Fibroblast of pulmonary artery (primary cell): ENCODE measurements at regions not wholly inside any gene's neighbourhood (a gene's known extent, or its start where the extent isn't known, plus 50 kb on each side); places are given as distances from the start of the nearest gene placed in this dataset.

Source experiments
- DNase-seq: peaks from one replicate; pipeline ENCODE4 v3.0.0-alpha.2; 2010; ENCODE audit warnings: low read depth
- H3K4me3 ChIP-seq: replicated peaks from 2 replicates; pipeline ENCODE4 v1.5.1; 2011; ENCODE audit warnings: low read depth, mild to moderate bottlenecking, control low read depth, low read length, moderate library complexity
- TF ChIP-seq, protein P1 (sequence below): IDR thresholded peaks from 2 replicates; pipeline ENCODE4 v1.5.1; 2011; ENCODE audit warnings: mild to moderate bottlenecking, control low read depth, low read length, inconsistent platforms; ENCODE audit errors: missing control alignments

DNA sequence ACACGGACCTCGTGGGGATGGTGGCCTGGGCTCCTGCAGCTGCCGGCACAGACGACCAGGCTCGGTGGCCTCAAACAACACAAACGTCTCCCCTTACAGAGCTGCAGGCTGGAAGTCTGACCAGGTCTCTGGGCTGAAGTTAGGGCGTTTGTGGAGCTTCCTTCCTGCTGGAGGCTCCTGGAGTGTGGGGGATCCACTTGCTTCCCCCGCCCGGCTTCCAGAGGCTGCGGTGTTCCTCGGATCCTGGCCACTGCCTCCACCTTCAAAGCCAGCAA lies 313.5 kb downstream of the CTTN start:
- DNase-seq = no peak
- TF ChIP-seq, protein P1, sequence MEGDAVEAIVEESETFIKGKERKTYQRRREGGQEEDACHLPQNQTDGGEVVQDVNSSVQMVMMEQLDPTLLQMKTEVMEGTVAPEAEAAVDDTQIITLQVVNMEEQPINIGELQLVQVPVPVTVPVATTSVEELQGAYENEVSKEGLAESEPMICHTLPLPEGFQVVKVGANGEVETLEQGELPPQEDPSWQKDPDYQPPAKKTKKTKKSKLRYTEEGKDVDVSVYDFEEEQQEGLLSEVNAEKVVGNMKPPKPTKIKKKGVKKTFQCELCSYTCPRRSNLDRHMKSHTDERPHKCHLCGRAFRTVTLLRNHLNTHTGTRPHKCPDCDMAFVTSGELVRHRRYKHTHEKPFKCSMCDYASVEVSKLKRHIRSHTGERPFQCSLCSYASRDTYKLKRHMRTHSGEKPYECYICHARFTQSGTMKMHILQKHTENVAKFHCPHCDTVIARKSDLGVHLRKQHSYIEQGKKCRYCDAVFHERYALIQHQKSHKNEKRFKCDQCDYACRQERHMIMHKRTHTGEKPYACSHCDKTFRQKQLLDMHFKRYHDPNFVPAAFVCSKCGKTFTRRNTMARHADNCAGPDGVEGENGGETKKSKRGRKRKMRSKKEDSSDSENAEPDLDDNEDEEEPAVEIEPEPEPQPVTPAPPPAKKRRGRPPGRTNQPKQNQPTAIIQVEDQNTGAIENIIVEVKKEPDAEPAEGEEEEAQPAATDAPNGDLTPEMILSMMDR = no peak
- H3K4me3 ChIP-seq = no peak overlapping the region

DNA sequence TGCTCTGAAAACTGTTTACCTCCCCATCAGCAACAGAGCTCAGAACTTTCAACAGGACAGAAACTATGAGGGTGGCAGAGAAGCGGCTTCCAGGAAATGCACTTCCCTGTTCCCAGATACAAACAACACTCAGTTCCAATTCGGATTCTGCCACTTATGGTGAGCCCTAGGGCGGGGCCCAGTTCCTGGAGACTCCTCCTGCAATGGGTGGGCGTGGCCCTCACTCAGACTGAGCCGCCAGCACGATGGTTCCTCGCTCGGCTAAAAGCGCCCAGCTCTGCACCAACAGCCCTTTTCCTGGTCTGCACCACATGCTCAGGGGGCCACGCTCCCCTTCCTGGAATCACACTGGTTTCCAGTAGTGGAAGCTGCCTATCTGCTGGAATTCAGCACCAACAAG lies 314.1 kb downstream of the CTTN start:
- DNase-seq = no peak
- TF ChIP-seq, protein P1 = no peak
- no peak overlapping the region for H3K4me3 ChIP-seq

DNA sequence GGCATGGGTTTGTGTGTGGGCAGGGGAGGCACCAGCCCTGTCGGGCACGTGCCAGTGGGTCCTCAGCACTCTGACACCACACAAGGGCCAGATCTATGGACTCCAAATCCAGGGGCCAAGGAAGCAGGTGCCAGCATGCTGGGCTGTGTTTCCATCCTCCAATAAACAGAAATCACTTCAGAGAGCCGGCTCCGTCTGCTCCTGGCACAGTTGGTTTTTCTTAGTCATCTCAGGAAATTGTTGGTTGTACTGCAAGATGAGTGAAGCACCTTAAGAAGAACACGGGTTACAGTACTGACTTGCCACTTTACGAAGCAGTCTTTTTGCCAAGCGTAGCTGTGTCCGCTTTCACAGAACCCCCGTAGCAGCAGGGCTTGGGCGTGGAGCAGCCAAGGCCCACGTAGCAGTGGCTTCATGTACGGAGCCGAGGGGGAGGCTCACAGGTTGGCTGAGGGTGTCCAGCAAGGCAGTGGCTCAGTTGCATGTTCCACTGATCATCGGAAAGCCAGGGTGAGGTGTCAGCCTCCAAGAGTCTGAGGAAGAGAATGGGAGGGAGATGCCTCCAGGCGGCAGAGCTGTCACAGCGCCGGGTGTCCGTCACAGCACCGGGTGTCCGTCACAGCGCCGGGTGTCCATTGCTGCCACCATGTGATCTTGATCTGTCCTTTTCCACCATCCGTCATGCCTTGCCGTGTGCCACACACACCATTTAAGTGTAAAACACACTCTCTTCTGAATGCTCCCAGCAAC lies 314.9 kb downstream of the CTTN start:
- H3K4me3 ChIP-seq = no peak overlapping the region
- TF ChIP-seq, protein P1 = no peak
- no peak for DNase-seq

DNA sequence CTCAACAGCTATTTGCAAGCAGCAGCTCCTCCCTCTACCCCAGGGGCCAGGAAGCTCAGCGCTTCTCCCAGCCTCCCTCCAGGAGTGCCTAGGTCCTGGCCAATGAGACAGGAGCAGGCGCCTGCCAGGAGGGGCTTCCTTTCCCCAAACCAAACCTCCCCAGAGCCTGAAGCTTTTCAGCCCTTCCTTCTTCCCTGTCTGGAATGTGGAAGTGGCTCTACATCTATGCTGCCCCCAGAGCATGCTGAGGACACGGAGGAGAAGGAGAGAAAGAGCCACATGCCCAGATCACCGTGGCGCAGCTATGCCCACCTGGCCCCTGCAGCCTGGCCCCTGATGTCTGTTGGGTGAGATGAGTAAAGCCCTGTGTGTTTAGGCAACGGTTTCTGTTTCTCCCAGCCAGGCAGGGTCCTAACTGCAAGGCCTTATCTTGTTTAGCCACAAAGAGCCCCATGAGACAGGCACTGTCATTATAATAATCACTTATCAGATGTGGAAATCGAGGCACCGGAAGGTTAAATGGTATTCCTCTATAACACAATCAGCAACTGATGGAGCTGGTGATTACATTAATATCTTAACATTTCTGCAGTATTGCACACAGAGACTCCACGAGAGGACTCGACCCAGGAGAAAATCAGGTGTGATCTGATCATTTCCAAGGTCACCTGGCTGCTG lies 315.8 kb downstream of the CTTN start:
- TF ChIP-seq, protein P1 = no peak
- no peak for DNase-seq
- no peak overlapping the region for H3K4me3 ChIP-seq

DNA sequence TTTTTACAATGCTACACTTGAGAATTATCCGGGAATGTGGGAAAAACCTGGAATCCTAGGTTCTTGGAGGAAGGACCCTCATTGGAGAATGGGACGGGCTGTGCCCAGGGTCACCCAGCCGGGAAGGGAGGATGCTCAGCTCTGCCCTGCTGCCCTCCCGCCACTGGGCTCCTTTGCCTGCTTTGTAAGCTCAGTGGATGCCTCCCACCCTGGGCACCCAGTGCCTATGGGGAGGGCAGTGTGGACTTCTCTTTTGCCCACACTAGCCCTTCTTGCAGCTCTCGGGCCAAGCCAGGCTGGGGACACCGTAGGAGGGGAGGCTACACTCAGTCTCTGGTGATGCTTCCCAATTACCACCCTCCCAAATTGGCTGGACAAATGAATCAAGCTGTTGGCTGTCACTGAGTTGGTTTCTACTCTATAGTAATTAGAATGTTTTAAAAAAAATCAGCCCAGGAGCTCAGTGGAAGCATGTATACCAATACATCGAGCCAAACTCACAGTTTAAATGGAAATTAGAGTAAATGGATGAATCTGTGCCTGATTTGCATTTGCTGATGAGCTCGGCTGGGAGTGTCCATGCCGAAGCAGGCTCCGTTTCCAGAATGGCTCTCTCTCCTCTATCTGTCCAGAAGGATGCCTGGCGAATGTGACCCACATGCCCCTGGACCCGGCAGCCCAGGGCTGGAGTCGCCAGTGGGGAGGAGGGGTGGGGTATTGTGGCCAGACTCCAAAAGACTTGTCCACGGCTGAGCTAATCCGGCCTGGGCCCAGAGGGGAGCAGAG lies 317.0 kb downstream of the CTTN start:
- no peak for DNase-seq
- TF ChIP-seq, protein P1 = no peak
- H3K4me3 ChIP-seq = no peak overlapping the region

DNA sequence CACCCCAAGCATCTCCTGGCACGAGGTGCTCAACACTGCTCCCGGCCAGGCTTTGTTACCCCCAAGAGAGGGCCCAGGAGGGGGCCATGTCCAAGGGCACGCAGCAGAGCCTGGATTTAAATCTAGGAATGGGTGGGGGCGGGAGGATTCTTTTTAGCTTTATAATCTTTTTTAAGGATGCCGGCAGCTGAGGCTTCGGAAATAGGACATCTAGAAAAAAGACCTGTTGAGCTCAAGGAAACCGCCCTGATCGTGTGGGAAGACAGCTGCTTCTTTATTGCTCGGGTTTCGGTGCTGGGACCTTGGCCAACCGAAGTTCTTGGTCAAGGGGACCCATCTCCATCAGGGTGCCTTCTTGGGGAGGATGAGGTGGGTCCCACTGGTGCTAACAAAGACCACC lies 317.9 kb downstream of the CTTN start:
- TF ChIP-seq, protein P1 = no peak
- DNase-seq = no peak
- no peak overlapping the region for H3K4me3 ChIP-seq
